ENCODE measurements at regions not wholly inside any gene's neighbourhood (a gene's known extent, or its start where the extent isn't known, plus 50 kb on each side); places are given as distances from the start of the nearest gene placed in this dataset.
A peak's percentile ranks its signal among the peaks of the same experiment; 100 is the strongest.
"Not testable (repeated sequence)": the region's sequence is repeated elsewhere in the genome, so short reads cannot be mapped to it uniquely, and the experiment has no call there.

GRCh38 chr4:12912896-12913418, 571.2 kb downstream of the RAB28 start:
- peak; percentile 29 for ATAC-seq
- intact Hi-C loops (cut with micrococcal nuclease), result no loop called here
- DNase-seq, result no peak

GRCh38 chr4:12911750-12912358, 572.3 kb downstream of the RAB28 start:
- intact Hi-C loops (cut with micrococcal nuclease), result no loop called here
- DNase-seq, result no peak
- ATAC-seq, result peak; percentile 92

- intact Hi-C loops (cut with micrococcal nuclease); ATAC-seq; DNase-seq: not testable (repeated sequence)
These were observed 580.5 kb downstream of the RAB28 start for GRCh38 chr4:12903640-12904039.

GRCh38 chr4:12902735-12903134, 581.4 kb downstream of the RAB28 start:
- intact Hi-C loops (cut with micrococcal nuclease), result no loop called here
- ATAC-seq (no peak), DNase-seq (no peak)

GRCh38 chr4:12897954-12898353, 586.2 kb downstream of the RAB28 start:
- DNase-seq, result no peak
- ATAC-seq, result no peak
- intact Hi-C loops (cut with micrococcal nuclease), result no loop called here

GRCh38 chr4:12894062-12894461, 590.1 kb downstream of the RAB28 start:
- ATAC-seq, result no peak
- no peak for DNase-seq
- intact Hi-C loops (cut with micrococcal nuclease), result no loop called here

- intact Hi-C loops (cut with micrococcal nuclease), result no loop called here
- ATAC-seq, result peak; percentile 82
- DNase-seq, result no peak
These were observed 595.1 kb downstream of the RAB28 start for GRCh38 chr4:12889054-12889453.

- intact Hi-C loops (cut with micrococcal nuclease), result no loop called here
- DNase-seq, result no peak
- ATAC-seq, result no peak
These were observed 599.0 kb downstream of the RAB28 start for GRCh38 chr4:12884846-12885796.

GRCh38 chr4:12881945-12882584, 602.1 kb downstream of the RAB28 start:
- DNase-seq, result no peak
- no peak for ATAC-seq
- intact Hi-C loops (cut with micrococcal nuclease), result no loop called here

GRCh38 chr4:12880844-12881243, 603.3 kb downstream of the RAB28 start:
- ATAC-seq (no peak), DNase-seq (no peak)
- intact Hi-C loops (cut with micrococcal nuclease), result no loop called here

- intact Hi-C loops (cut with micrococcal nuclease), result no loop called here
- ATAC-seq (no peak), DNase-seq (no peak)
These were observed 604.6 kb downstream of the RAB28 start for GRCh38 chr4:12879496-12879895.

- ATAC-seq (no peak), DNase-seq (no peak)
- intact Hi-C loops (cut with micrococcal nuclease), result no loop called here
These were observed 608.4 kb downstream of the RAB28 start for GRCh38 chr4:12875640-12876243.

GRCh38 chr4:12873351-12873750, 610.8 kb downstream of the RAB28 start:
- ATAC-seq (no peak), DNase-seq (no peak)
- intact Hi-C loops (cut with micrococcal nuclease), result no loop called here

- no peak for ATAC-seq
- DNase-seq, result no peak
- intact Hi-C loops (cut with micrococcal nuclease), result no loop called here
These were observed 622.7 kb downstream of the RAB28 start for GRCh38 chr4:12861422-12861821.

GRCh38 chr4:12852338-12853307, 631.5 kb downstream of the RAB28 start:
- ATAC-seq (peak; percentile 74), DNase-seq (no peak)
- intact Hi-C loops (cut with micrococcal nuclease), result loop anchor here (2.0 kb wide), 1 partner anchor 696 kb away; no protein-coding TSS in a partner anchor

GRCh38 chr4:12846368-12846767, 637.8 kb downstream of the RAB28 start:
- intact Hi-C loops (cut with micrococcal nuclease), result no loop called here
- no peak for DNase-seq
- no peak for ATAC-seq

GRCh38 chr4:12844141-12844540, 640.0 kb downstream of the RAB28 start:
- DNase-seq (no peak), ATAC-seq (no peak)
- intact Hi-C loops (cut with micrococcal nuclease), result no loop called here

GRCh38 chr4:12827966-12828365, 656.2 kb downstream of the RAB28 start:
- ATAC-seq (no peak), DNase-seq (no peak)
- intact Hi-C loops (cut with micrococcal nuclease), result no loop called here
